Stimulated activated CD8-positive, alpha-beta memory T cell treated with anti-CD3 and anti-CD28 coated beads, Interleukin-2, amount 100 ng/mL, for 48 hours (primary cell): ENCODE measurements at regions not wholly inside any gene's neighbourhood (a gene's known extent, or its start where the extent isn't known, plus 50 kb on each side); places are given as distances from the start of the nearest gene placed in this dataset.
"Not testable (repeated sequence)": the region's sequence is repeated elsewhere in the genome, so short reads cannot be mapped to it uniquely, and the experiment has no call there.

ENCODE experiments used
- DNase-seq, 2 donors: peaks; one replicate each; pipeline ENCODE4 v3.0.0-alpha.2; 2020; ENCODE audit warnings: low read depth in 2 of 2

GRCh38 chr5:90134381-90134780, 275.2 kb downstream of the CETN3 start:
- DNase-seq = no peak

- DNase-seq = no peak
Observed at GRCh38 chr5:90133941-90134340, 275.6 kb downstream of the CETN3 start.

- no peak for DNase-seq
Observed at GRCh38 chr5:90131383-90132133, 278.0 kb downstream of the CETN3 start.

- DNase-seq = no peak
Observed at GRCh38 chr5:90128551-90128950, 281.0 kb downstream of the CETN3 start.

DNA sequence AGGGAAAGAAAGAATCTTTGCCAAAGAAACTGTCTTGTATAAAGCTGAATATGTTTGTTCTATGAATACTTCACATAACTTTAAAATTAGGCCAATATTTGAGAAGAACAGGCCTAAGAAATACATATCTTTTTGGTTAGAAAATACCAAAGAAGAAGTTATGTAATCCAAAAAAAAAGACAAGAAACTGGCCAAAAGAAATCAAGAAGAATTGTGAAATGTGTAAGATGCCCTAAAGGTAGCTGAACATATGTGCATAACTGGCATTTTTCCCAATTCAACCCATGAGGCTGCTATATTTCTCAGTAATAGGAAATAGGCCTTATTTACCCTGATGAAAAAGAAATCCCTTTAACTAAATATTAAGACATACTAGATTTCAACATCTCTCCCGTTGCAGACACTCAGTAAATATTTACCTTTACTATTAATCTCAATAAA, 290.0 kb downstream of the CETN3 start:
- no peak for DNase-seq

DNA sequence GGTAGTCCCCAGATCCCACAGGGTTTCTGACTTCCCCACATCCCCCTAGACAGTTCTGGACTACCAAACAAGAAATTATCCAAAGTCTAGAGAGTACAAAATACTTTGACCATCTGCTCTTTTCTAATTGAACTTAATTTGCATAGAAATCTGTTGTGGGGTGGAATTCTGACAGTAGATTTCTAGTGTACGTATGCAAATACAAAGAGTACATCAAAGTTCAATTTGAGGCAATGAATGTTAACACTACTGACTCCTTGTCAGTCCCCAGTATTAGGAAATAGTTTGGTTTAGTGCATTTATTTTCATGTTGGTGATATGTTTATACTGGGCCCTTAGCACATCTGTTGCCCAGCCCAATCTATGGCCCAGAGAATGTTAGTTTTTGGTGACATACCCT, 292.6 kb downstream of the CETN3 start:
- no peak for DNase-seq

DNA sequence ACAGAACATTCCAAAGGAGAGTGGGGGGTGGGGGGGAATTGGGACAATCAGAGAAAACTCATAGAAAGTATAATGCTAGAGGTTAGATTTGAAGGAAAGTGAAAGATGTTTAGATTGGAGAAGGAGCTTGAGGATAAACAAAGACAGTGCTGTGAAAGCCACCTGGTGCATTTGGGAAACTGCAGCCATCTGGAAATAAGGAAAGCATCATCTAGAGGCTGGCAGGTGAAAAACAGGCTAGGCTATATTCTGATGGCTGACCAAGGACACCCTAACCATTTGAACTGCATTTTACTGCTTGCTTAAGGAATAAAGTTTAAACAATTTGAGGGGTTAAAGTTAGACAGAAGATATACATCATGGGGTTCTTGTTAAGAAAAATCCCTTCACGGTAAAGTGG, 296.4 kb downstream of the CETN3 start:
- DNase-seq = no peak

DNA sequence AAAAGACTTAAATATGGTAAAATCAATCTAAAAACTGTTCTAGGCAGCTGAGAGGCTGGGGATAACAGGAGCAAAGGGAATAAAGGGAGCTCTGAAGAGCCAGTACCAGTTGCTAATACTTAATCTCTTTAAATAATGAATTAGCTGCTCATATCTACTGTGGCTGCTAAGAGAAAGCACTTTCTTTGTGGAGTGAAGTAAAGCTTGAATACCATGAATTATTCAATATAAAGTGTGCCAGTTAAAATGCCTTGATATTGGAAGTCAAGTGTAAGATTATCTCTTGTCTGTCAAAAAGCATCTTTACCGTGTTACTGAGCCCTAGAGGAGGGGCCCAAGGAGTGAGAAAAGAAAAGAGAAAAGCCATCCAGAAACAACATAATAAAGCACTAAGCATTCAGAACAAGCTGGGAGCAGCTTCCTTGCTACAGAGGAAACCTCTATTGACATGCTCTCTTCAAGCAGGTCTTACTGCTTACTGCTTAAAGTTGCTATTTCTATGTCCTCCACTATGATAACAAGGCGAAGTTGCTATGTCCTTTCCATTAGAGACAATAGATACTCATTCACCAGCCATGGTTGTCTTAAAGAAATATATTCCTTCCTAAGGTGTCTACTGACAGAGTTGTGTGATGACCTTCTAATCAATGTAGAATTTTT, 297.4 kb downstream of the CETN3 start:
- no peak for DNase-seq

GRCh38 chr5:90111364-90112032, 298.1 kb downstream of the CETN3 start:
- DNase-seq = no peak

DNA sequence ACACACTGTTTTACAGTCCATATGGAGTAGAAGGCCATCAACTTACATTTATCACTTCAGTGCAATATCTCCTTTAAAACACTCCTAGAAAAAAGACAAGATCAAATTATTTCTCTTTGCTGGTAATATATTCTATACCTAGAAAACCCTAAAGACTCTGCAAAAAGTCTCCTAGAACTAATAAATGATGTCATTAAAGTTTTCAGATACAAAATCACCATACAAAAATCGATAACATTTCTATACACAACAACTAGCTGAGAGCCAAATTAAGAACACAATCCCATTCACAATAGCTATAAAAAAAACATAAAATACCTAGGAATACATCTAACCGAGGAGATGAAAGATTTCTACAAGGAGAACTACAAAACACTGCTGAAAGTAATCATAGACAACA, 300.3 kb downstream of the CETN3 start:
- DNase-seq = no peak

DNA sequence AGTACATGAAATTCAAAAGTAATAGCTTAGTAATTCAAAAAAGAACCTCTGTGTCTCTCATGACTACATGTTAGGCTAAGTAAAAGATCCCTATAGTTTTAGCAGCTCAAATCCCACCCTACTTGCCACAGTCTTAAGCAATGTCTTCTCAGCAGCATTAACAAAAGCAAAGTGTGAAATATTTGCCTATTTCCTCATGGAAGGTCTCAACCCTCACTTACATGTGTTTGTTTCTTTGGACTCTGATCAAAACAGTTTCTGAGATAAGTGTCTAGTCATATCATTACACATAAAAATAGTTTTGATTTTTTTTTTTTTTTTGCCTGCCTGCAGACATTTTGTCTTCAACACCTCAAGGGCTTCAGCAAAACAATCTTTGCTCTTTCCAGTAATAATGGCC, 310.5 kb downstream of the CETN3 start:
- no peak for DNase-seq

GRCh38 chr5:90097082-90097477, 312.5 kb downstream of the CETN3 start:
- DNase-seq = no peak

- DNase-seq = no peak
Observed at GRCh38 chr5:90096415-90097081, 313.0 kb downstream of the CETN3 start.

GRCh38 chr5:90095292-90096060, 314.1 kb downstream of the CETN3 start:
- DNase-seq = no peak

- DNase-seq = no peak
Observed at GRCh38 chr5:90093751-90094485, 315.6 kb downstream of the CETN3 start.

DNA sequence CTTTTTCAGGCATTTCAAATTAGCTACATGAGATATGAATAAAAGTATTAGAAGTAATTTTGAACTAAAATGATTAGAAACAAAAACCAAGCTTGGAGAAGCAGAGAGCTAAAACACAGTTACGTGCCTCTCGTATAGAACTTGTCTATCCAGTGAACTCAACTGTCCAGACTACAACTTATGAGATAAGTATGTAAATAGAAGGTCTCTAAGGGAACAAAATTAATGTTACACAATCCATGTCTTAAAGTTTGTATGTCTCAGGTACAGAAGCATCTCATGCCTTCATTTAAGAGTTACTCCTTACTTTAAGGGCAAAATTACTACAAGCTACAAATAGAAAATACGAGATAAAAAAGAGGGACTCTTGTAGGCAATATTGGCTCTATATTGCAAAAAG, 316.8 kb downstream of the CETN3 start:
- no peak for DNase-seq

DNA sequence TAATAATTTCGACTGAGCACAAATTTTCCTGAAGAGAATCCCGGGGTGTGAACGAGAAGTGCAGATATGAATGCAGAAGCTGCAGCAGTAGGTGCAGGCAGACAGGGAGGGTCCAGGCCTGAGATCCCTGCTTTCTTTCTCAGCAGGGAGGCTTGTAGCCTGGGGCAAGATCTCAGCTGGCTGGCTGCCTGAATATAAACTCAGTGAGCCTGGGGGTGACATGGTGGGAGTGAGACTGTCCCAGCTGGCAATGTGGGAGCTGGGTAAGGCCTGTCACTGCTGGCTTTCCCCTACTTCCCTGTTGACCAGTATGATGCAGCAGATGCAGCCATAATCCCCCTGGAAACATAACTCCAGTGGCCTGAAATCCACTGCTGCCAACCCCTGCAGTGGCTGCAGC, 325.2 kb downstream of the CETN3 start:
- DNase-seq = no peak

DNA sequence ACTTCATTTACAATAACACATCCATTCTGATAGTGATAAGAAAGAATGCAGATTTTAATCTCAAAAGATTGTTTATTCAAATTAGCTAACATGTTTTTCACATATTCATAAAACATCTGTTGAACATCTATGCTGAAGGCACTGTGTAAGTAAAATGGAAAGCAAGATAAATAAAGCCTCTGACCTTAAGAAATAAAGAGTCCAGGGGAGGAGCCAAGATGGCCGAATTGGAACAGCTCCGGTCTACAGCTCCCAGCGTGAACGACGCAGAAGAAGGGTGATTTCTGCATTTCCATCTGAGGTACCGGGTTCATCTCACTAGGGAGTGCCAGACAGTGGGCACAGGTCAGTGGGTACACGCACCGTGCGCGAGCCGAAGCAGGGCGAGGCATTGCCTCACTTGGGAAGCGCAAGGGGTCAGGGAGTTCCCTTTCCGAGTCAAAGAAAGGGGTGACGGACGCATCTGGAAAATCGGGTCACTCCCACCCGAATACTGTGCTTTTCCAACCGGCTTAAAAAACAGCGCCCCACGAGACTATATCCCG, 336.5 kb downstream of the CETN3 start:
- DNase-seq = not testable (repeated sequence)

GRCh38 chr5:90071656-90072055, 337.9 kb downstream of the CETN3 start:
- no peak for DNase-seq

DNA sequence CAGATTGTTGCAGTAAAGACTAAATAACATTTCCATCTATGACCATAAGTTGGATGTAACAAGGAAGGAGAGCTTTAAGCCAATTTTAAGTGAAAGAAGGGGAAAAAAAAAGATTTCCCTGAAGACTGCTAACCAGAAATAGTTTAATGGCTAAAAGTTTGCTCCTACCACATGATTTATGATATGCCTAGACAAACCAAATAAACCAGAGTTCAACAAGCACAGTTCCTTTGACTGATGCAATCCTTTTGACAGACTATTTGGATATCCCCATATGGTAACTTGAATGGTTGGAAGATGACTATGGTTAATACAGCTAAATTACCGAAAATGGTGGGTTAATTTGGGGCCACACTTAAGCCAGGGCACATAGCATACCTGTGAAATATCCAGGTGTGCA, 338.5 kb downstream of the CETN3 start:
- DNase-seq = no peak

DNA sequence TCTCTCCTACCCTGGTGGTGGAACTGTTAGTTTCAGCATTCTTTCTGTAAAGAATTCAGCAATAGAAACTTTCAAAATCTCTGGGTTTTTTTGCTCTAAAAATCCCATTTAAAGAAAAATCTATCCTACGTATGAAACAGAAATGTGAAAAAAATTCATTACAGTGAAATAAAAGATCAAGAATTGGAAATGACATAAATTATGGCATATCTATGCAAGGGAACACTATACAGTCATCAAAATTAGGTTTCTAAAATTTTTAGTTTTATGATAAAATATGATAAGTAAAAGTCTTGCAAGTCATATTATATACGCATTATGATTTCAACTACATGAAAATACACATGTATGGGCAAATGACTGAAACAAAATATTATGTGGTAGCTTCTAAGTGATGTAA, 342.6 kb downstream of the CETN3 start:
- no peak for DNase-seq
